A673 (cell line): ENCODE measurements at regions not wholly inside any gene's neighbourhood (a gene's known extent, or its start where the extent isn't known, plus 50 kb on each side); places are given as distances from the start of the nearest gene placed in this dataset.

Source experiments
- CTCF ChIP-seq: fragments of 300-800, 200-600 bp; sonication (generic); conservative IDR thresholded peaks from 2 replicates; pipeline ENCODE4 v1.5.1; 2017; ENCODE audit warnings: low read depth, mild to moderate bottlenecking, antibody characterized with exemption, low read length, moderate library complexity, mixed read lengths
- EZH2 ChIP-seq: fragments of 200-600 bp; sonication (generic); IDR thresholded peaks from 2 replicates; pipeline ENCODE4 v1.6.1; 2017; ENCODE audit warnings: borderline replicate concordance, low read depth, mild to moderate bottlenecking, mixed read lengths, antibody characterized with exemption, low read length; ENCODE audit not compliant: poor library complexity, severe bottlenecking

GRCh38 chr12:108055141-108055540 is 73.9 kb upstream of the WSCD2 start:
- TF ChIP-seq EZH2 (no peak), CTCF (no peak)
